Nephron progenitor cell (in vitro differentiated cells): ENCODE measurements at regions not wholly inside any gene's neighbourhood (a gene's known extent, or its start where the extent isn't known, plus 50 kb on each side); places are given as distances from the start of the nearest gene placed in this dataset.
A peak's percentile ranks its signal among the peaks of the same experiment; 100 is the strongest.

Source experiments
- DNase-seq: peaks from one replicate; pipeline ENCODE4 v3.0.0; 2021
- H3K27ac Mint-ChIP-seq: 2 replicates; pipeline ENCODE4 v1.8.0; 2021; ENCODE audit warnings: mild to moderate bottlenecking, moderate library complexity, mixed read lengths
- H3K27me3 Mint-ChIP-seq: 2 replicates; pipeline ENCODE4 v1.8.0; 2021; ENCODE audit warnings: mild to moderate bottlenecking, low read depth, mixed read lengths; ENCODE audit not compliant: poor library complexity
- H3K36me3 Mint-ChIP-seq: 2 replicates; pipeline ENCODE4 v1.8.0; 2021; ENCODE audit warnings: low read depth, mixed read lengths
- H3K4me1 Mint-ChIP-seq: 2 replicates; pipeline ENCODE4 v1.8.0; 2021; ENCODE audit warnings: mixed read lengths
- H3K4me3 Mint-ChIP-seq: 2 replicates; pipeline ENCODE4 v1.8.0; 2021; ENCODE audit warnings: mild to moderate bottlenecking, moderate library complexity, mixed read lengths
- H3K9me3 Mint-ChIP-seq: 2 replicates; pipeline ENCODE4 v1.8.0; 2021; ENCODE audit warnings: mild to moderate bottlenecking, moderate library complexity, mixed read lengths
- CTCF ChIP-seq: fragments of 200-600 bp; sonication (generic); IDR thresholded peaks from 2 replicates; pipeline ENCODE4 v1.5.0; 2021; ENCODE audit warnings: antibody characterized with exemption

GRCh38 chr20:21936261-21936660 is 230.8 kb downstream of the PAX1 start:
- peaks cover 15% of the 10 kb centered on the region for H3K4me1 Mint-ChIP-seq
- H3K36me3 Mint-ChIP-seq: no peaks in the 10 kb centered on the region
- peaks cover 4% of the 10 kb centered on the region for H3K27me3 Mint-ChIP-seq
- H3K27ac Mint-ChIP-seq: no peak overlapping the region
- TF ChIP-seq CTCF: no peak
- peaks cover 4% of the 10 kb centered on the region for H3K9me3 Mint-ChIP-seq
- DNase-seq: no peak
- H3K4me3 Mint-ChIP-seq: no peak overlapping the region

GRCh38 chr20:21933526-21933925 is 228.1 kb downstream of the PAX1 start:
- Mint-ChIP-seq H3K27ac (no peak overlapping the region), H3K9me3 (peaks cover 16% of the 10 kb centered on the region), H3K27me3 (no peaks in the 10 kb centered on the region), H3K4me3 (no peak overlapping the region), H3K36me3 (no peaks in the 10 kb centered on the region), H3K4me1 (peaks cover 15% of the 10 kb centered on the region)
- DNase-seq: no peak
- TF ChIP-seq CTCF: no peak

GRCh38 chr20:21921251-21921650 is 215.8 kb downstream of the PAX1 start:
- no peak overlapping the region for H3K4me3 Mint-ChIP-seq
- peaks cover 9% of the 10 kb centered on the region for H3K9me3 Mint-ChIP-seq
- H3K4me1 Mint-ChIP-seq: peaks cover 41% of the 10 kb centered on the region
- peak overlapping the region; percentile 93 for H3K27ac Mint-ChIP-seq
- peak; percentile 15 for DNase-seq
- no peaks in the 10 kb centered on the region for H3K36me3 Mint-ChIP-seq
- peaks cover 4% of the 10 kb centered on the region for H3K27me3 Mint-ChIP-seq
- no peak for TF ChIP-seq CTCF

- Mint-ChIP-seq H3K36me3 (peaks cover 4% of the 10 kb centered on the region), H3K4me1 (peaks cover 41% of the 10 kb centered on the region), H3K27me3 (no peaks in the 10 kb centered on the region), H3K9me3 (peaks cover 14% of the 10 kb centered on the region), H3K27ac (no peak overlapping the region), H3K4me3 (peak overlapping the region; percentile 16)
- DNase-seq: no peak
- TF ChIP-seq CTCF: no peak
Measured at GRCh38 chr20:21920211-21920610, 214.7 kb downstream of the PAX1 start.

GRCh38 chr20:21918398-21918797 is 212.9 kb downstream of the PAX1 start:
- H3K27me3 Mint-ChIP-seq: no peaks in the 10 kb centered on the region
- peaks cover 32% of the 10 kb centered on the region for H3K4me1 Mint-ChIP-seq
- no peak for DNase-seq
- peaks cover 21% of the 10 kb centered on the region for H3K9me3 Mint-ChIP-seq
- TF ChIP-seq CTCF: no peak
- H3K36me3 Mint-ChIP-seq: peaks cover 4% of the 10 kb centered on the region
- H3K27ac Mint-ChIP-seq: no peak overlapping the region
- H3K4me3 Mint-ChIP-seq: no peak overlapping the region

GRCh38 chr20:21902391-21902790 is 196.9 kb downstream of the PAX1 start:
- no peak for DNase-seq
- Mint-ChIP-seq H3K27me3 (peaks cover 4% of the 10 kb centered on the region), H3K36me3 (no peaks in the 10 kb centered on the region), H3K27ac (no peak overlapping the region), H3K4me1 (peaks cover 12% of the 10 kb centered on the region), H3K4me3 (no peak overlapping the region), H3K9me3 (peaks cover 11% of the 10 kb centered on the region)
- no peak for TF ChIP-seq CTCF
